ENCODE measurements at regions not wholly inside any gene's neighbourhood (a gene's known extent, or its start where the extent isn't known, plus 50 kb on each side); places are given as distances from the start of the nearest gene placed in this dataset.

DNA sequence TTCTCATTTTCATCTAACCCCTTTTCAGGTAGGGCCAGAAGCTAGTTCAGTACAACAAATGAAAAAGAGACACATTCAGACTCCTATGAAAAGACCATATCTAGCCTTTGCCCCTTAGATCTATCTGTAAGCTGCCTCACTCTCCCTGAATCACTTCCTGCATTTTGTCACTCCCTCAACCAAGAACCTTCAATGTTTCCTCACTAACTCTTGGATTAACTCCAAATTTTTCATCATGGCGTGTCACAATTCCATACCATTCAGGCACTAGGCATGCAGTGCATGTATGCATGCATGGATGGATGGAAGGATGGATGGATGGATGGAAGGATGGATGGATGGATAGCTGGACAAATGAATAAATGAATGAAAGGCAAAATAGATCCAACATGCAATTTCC lies 356.9 kb downstream of the TNS1 start:
- TF ChIP-seq, protein P1, sequence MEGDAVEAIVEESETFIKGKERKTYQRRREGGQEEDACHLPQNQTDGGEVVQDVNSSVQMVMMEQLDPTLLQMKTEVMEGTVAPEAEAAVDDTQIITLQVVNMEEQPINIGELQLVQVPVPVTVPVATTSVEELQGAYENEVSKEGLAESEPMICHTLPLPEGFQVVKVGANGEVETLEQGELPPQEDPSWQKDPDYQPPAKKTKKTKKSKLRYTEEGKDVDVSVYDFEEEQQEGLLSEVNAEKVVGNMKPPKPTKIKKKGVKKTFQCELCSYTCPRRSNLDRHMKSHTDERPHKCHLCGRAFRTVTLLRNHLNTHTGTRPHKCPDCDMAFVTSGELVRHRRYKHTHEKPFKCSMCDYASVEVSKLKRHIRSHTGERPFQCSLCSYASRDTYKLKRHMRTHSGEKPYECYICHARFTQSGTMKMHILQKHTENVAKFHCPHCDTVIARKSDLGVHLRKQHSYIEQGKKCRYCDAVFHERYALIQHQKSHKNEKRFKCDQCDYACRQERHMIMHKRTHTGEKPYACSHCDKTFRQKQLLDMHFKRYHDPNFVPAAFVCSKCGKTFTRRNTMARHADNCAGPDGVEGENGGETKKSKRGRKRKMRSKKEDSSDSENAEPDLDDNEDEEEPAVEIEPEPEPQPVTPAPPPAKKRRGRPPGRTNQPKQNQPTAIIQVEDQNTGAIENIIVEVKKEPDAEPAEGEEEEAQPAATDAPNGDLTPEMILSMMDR (IDR thresholded peaks at IDR 0.05; ENCODE audit: insufficient read depth, low read length, poor library complexity, severe bottlenecking) = no peak
- TF ChIP-seq EZH2phosphoT487 (conservative IDR thresholded peaks at IDR 0.05; ENCODE audit: low read length) = no peak

Measured in SU-DHL-6 (cell line).